Endothelial cell of umbilical vein (primary cell): ENCODE measurements at regions not wholly inside any gene's neighbourhood (a gene's known extent, or its start where the extent isn't known, plus 50 kb on each side); places are given as distances from the start of the nearest gene placed in this dataset.

ENCODE experiments used
- BruUV-seq: library from RNA; stranded (reverse); fragments of 400-500 nt; replicated peaks from 2 replicates; lab custom pipeline; 2021; lab: Mats Ljungman, UMichigan
- CTCF ChIA-PET: fragments of 300-600, 350-600 bp; sonication (Branson Sonifier 250); formaldehyde crosslinking; loops from one replicate; lab custom pipeline; 2021; ENCODE audit warnings: antibody characterized with exemption, inconsistent platforms; lab: Charles Lee
- POLR2A ChIA-PET: fragments of 300-600, 350-600 bp; sonication (Branson Sonifier 250); formaldehyde crosslinking; loops from one replicate; lab custom pipeline; 2021; ENCODE audit warnings: antibody characterized with exemption, inconsistent platforms; lab: Charles Lee
- DNase-seq: peaks from one replicate; pipeline ENCODE4 v3.0.0-alpha.2; 2011; ENCODE audit warnings: low read depth, low spot score
- FAIRE-seq: peaks from 2 replicates; lab custom pipeline; 2011; peaks lifted over from hg19 to GRCh38; lab: Jason Lieb, UNC
- H2AFZ ChIP-seq: 2 replicates; pipeline ENCODE4 v1.6.0; 2012; ENCODE audit warnings: low read depth, low read length, control low read depth, inconsistent platforms
- H3K27ac ChIP-seq: 2 replicates; pipeline ENCODE4 v1.5.1; 2011; ENCODE audit warnings: low read depth, mild to moderate bottlenecking, control low read depth, low read length, moderate library complexity; ENCODE audit not compliant: insufficient read depth
- H3K27me3 ChIP-seq, 2 experiments: 2 replicates each; pipeline versions ENCODE4 v1.6.0 to v1.6.1; 2011; ENCODE audit warnings: low read length in 2 of 2, mixed read lengths in 1 of 2; ENCODE audit not compliant: control insufficient read depth in 2 of 2, insufficient read depth in 2 of 2
- H3K36me3 ChIP-seq, 2 experiments: 2 replicates in 1 of 2; 3 replicates in 1 of 2; pipeline ENCODE4 v1.5.1; 2011; ENCODE audit warnings: low read length in 2 of 2, mild to moderate bottlenecking in 1 of 2, moderate library complexity in 1 of 2; ENCODE audit not compliant: control insufficient read depth in 2 of 2, insufficient read depth in 2 of 2; ENCODE audit errors: extremely low read depth in 1 of 2
- H3K4me1 ChIP-seq: 3 replicates; pipeline ENCODE4 v1.5.1; 2011; ENCODE audit warnings: mild to moderate bottlenecking, low read length; ENCODE audit not compliant: control insufficient read depth, insufficient read depth; ENCODE audit errors: extremely low read depth
- H3K4me2 ChIP-seq: 2 replicates; pipeline ENCODE4 v1.6.1; 2011; ENCODE audit warnings: low read length, control low read depth, mixed read lengths; ENCODE audit not compliant: insufficient read depth
- H3K4me3 ChIP-seq, 3 experiments: fragments of 200-600 bp in 1 of 3; sonication (generic), shearing (Covaris generic) in 1 of 3; replicated peaks in 1 of 3; 2 replicates each; pipeline ENCODE4 v1.5.1; 2011 to 2016; ENCODE audit warnings: control low read depth in 3 of 3, low read length in 3 of 3, mild to moderate bottlenecking in 2 of 3, inconsistent platforms in 1 of 3, low read depth in 1 of 3, moderate library complexity in 1 of 3; ENCODE audit not compliant: insufficient read depth in 1 of 3
- H3K79me2 ChIP-seq: 2 replicates; pipeline ENCODE4 v1.6.0; 2012; ENCODE audit warnings: low read length, inconsistent platforms; ENCODE audit not compliant: control insufficient read depth, insufficient read depth
- H3K9ac ChIP-seq: replicated peaks from 2 replicates; pipeline ENCODE3; 2011; ENCODE audit warnings: low read length, control low read depth; ENCODE audit not compliant: insufficient read depth; ENCODE audit errors: extremely low read depth
- H3K9me1 ChIP-seq: replicated peaks from 3 replicates; pipeline ENCODE4 v1.6.0; 2011; ENCODE audit warnings: mild to moderate bottlenecking, low read length; ENCODE audit not compliant: control insufficient read depth, insufficient read depth; ENCODE audit errors: extremely low read depth
- H3K9me3 ChIP-seq: replicated peaks from 2 replicates; pipeline ENCODE4 v1.5.1; 2012; ENCODE audit warnings: low read length, inconsistent platforms; ENCODE audit not compliant: control insufficient read depth, insufficient read depth
- H4K20me1 ChIP-seq: replicated peaks from 2 replicates; pipeline ENCODE3; 2011; ENCODE audit warnings: mild to moderate bottlenecking, low read length; ENCODE audit not compliant: control insufficient read depth, insufficient read depth; ENCODE audit errors: extremely low read depth
- EZH2 ChIP-seq: IDR thresholded peaks from 2 replicates; pipeline ENCODE4 v1.6.1; 2012; ENCODE audit warnings: borderline replicate concordance, low read depth, mild to moderate bottlenecking, moderate library complexity, low read length, inconsistent platforms; ENCODE audit not compliant: severe bottlenecking
- FOS ChIP-seq: IDR thresholded peaks from 2 replicates; pipeline ENCODE4 v1.6.1; 2011; ENCODE audit warnings: mild to moderate bottlenecking, low read length, moderate library complexity, borderline replicate concordance; ENCODE audit not compliant: insufficient read depth
- GATA2 ChIP-seq: IDR thresholded peaks from 2 replicates; pipeline ENCODE4 v1.7.0; 2011; ENCODE audit warnings: low read depth, mild to moderate bottlenecking, moderate library complexity, mixed read lengths, low read length; ENCODE audit not compliant: insufficient read length, insufficient read depth
- JUN ChIP-seq: IDR thresholded peaks from 2 replicates; pipeline ENCODE4 v1.6.1; 2011; ENCODE audit warnings: borderline replicate concordance, low read depth; ENCODE audit not compliant: insufficient read length, insufficient read depth
- MYC ChIP-seq: IDR thresholded peaks from one replicate; pipeline ENCODE4 v1.6.1; 2011; ENCODE audit warnings: mild to moderate bottlenecking, low read depth, low read length
- POLR2A ChIP-seq: IDR thresholded peaks from 2 replicates; pipeline ENCODE4 v1.6.1; 2012; ENCODE audit warnings: low read depth, mild to moderate bottlenecking, control low read depth, low read length
- POLR2AphosphoS5 ChIP-seq: IDR thresholded peaks from 2 replicates; pipeline ENCODE4 v1.6.1; 2012; ENCODE audit warnings: low read depth, mild to moderate bottlenecking, control low read depth, low read length, moderate library complexity; ENCODE audit not compliant: insufficient read depth
- dilution Hi-C: fragments of 300-500 bp; cut with MboI; formaldehyde crosslinking; loops from one replicate; pipeline ENCODE4 v1.15.0; 2019; ENCODE audit warnings: low sequenced_read_pairs; ENCODE audit not compliant: extremely low pct_ligation_motif_present
- intact Hi-C: fragments of 100-400 bp; cut with micrococcal nuclease; formaldehyde crosslinking; loops from one replicate; pipeline ENCODE4 v1.10.0; 2022
- TF ChIP-seq, protein P1 (sequence below): IDR thresholded peaks from 2 replicates; pipeline ENCODE4 v1.6.1; 2011; ENCODE audit not compliant: insufficient read depth, insufficient read length
- TF ChIP-seq, protein P2 (sequence below), 2 donors: IDR thresholded peaks; 1 replicate in 1 of 2; 2 replicates in 1 of 2; pipeline ENCODE4 v1.5.1; 2011; ENCODE audit warnings: low read length in 2 of 2, mild to moderate bottlenecking in 2 of 2, moderate library complexity in 2 of 2, control low read depth in 1 of 2, inconsistent platforms in 1 of 2, low read depth in 1 of 2; ENCODE audit not compliant: insufficient read depth in 1 of 2; ENCODE audit errors: extremely low read depth in 1 of 2

DNA sequence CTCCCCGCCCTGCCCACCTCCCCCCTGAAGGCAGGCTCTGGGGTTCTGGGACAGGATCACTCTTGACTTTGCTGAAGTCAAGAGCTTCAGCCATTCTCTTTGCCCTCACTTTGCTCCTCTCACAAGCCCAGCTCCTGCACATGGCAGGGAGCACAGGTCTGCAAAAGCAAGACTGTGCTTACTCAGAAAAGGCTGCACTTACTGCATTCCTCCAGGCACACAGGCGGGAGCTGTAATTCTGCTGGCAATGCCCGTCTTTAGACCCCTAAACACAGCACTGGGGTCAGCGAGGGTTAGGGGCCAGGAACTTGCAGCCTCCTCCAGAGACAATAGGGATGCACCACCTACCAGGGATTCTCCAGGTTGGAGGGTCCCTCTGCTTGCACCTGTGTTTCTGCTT lies 523.7 kb downstream of the TCERG1L start:
- no peak overlapping the region for H3K4me2 ChIP-seq
- no peaks in the 10 kb centered on the region for H4K20me1 ChIP-seq
- BruUV-seq, result no TSS peak
- DNase-seq, result no peak
- no peaks in the 10 kb centered on the region for H3K36me3 ChIP-seq
- no peak overlapping the region for H3K9ac ChIP-seq
- ChIA-PET POLR2A (no interaction called here), CTCF (no interaction called here)
- intact Hi-C loops (no loop called here), dilution Hi-C loops (no loop called here)
- no peak for FAIRE-seq
- H3K4me1 ChIP-seq, result no peaks in the 10 kb centered on the region
- H3K27me3 ChIP-seq, result no peaks in the 10 kb centered on the region
- H3K9me3 ChIP-seq, result peaks cover 2% of the 10 kb centered on the region
- H2AFZ ChIP-seq, result no peak overlapping the region
- no peaks in the 10 kb centered on the region for H3K9me1 ChIP-seq
- H3K27ac ChIP-seq, result no peak overlapping the region
- no peak overlapping the region for H3K4me3 ChIP-seq
- TF ChIP-seq JUN (no peak), EZH2 (no peak), POLR2A (no peak), MYC (no peak), POLR2AphosphoS5 (no peak), FOS (no peak), GATA2 (no peak)
- TF ChIP-seq, protein P1, sequence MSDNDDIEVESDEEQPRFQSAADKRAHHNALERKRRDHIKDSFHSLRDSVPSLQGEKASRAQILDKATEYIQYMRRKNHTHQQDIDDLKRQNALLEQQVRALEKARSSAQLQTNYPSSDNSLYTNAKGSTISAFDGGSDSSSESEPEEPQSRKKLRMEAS, result no peak
- TF ChIP-seq, protein P2, sequence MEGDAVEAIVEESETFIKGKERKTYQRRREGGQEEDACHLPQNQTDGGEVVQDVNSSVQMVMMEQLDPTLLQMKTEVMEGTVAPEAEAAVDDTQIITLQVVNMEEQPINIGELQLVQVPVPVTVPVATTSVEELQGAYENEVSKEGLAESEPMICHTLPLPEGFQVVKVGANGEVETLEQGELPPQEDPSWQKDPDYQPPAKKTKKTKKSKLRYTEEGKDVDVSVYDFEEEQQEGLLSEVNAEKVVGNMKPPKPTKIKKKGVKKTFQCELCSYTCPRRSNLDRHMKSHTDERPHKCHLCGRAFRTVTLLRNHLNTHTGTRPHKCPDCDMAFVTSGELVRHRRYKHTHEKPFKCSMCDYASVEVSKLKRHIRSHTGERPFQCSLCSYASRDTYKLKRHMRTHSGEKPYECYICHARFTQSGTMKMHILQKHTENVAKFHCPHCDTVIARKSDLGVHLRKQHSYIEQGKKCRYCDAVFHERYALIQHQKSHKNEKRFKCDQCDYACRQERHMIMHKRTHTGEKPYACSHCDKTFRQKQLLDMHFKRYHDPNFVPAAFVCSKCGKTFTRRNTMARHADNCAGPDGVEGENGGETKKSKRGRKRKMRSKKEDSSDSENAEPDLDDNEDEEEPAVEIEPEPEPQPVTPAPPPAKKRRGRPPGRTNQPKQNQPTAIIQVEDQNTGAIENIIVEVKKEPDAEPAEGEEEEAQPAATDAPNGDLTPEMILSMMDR (IDR thresholded peaks at IDR 0.05; ENCODE audit: extremely low read depth in 1 of 2, insufficient read depth in 1 of 2, low read depth in 1 of 2, low read length in 2 of 2), result no peak
- no peaks in the 10 kb centered on the region for H3K79me2 ChIP-seq
